ENCODE measurements at regions not wholly inside any gene's neighbourhood (a gene's known extent, or its start where the extent isn't known, plus 50 kb on each side); places are given as distances from the start of the nearest gene placed in this dataset.
"Not testable (repeated sequence)": the region's sequence is repeated elsewhere in the genome, so short reads cannot be mapped to it uniquely, and the experiment has no call there.

GRCh38 chr6:84344005-84344404 lies 116.6 kb upstream of the CEP162 start:
- no peaks in the 10 kb centered on the region for H3K27me3 ChIP-seq (ENCODE audit: control insufficient read depth, insufficient read depth, low read length)
- no peaks in the 10 kb centered on the region for H3K9me3 ChIP-seq (ENCODE audit: control insufficient read depth, low read depth, low read length)
- H3K27ac ChIP-seq (ENCODE audit: low read length), result no peak overlapping the region
- H3K4me1 ChIP-seq (ENCODE audit: control insufficient read depth, low read depth, low read length), result no peaks in the 10 kb centered on the region
- no peak overlapping the region for H3K4me3 ChIP-seq (ENCODE audit: low read length)
- H3K36me3 ChIP-seq (ENCODE audit: control insufficient read depth, low read depth, low read length), result no peaks in the 10 kb centered on the region
- H3K9ac ChIP-seq (ENCODE audit: low read length), result no peak overlapping the region

- H3K36me3 ChIP-seq (ENCODE audit: control insufficient read depth, low read depth, low read length), result no peaks in the 10 kb centered on the region
- no peak overlapping the region for H3K27ac ChIP-seq (ENCODE audit: low read length)
- H3K9me3 ChIP-seq (ENCODE audit: control insufficient read depth, low read depth, low read length), result no peaks in the 10 kb centered on the region
- H3K27me3 ChIP-seq (ENCODE audit: control insufficient read depth, insufficient read depth, low read length), result no peaks in the 10 kb centered on the region
- no peak overlapping the region for H3K4me3 ChIP-seq (ENCODE audit: low read length)
- no peak overlapping the region for H3K9ac ChIP-seq (ENCODE audit: low read length)
- H3K4me1 ChIP-seq (ENCODE audit: control insufficient read depth, low read depth, low read length), result no peaks in the 10 kb centered on the region
Measured at GRCh38 chr6:84340422-84340821, 113.0 kb upstream of the CEP162 start.

- H3K27me3 ChIP-seq (ENCODE audit: control insufficient read depth, insufficient read depth, low read length), result no peaks in the 10 kb centered on the region
- H3K4me3 ChIP-seq (ENCODE audit: low read length), result no peak overlapping the region
- no peak overlapping the region for H3K9ac ChIP-seq (ENCODE audit: low read length)
- peaks cover 7% of the 10 kb centered on the region for H3K4me1 ChIP-seq (ENCODE audit: control insufficient read depth, low read depth, low read length)
- H3K9me3 ChIP-seq (ENCODE audit: control insufficient read depth, low read depth, low read length), result no peaks in the 10 kb centered on the region
- no peaks in the 10 kb centered on the region for H3K36me3 ChIP-seq (ENCODE audit: control insufficient read depth, low read depth, low read length)
- no peak overlapping the region for H3K27ac ChIP-seq (ENCODE audit: low read length)
Measured at GRCh38 chr6:84333842-84334241, 106.4 kb upstream of the CEP162 start.

- no peaks in the 10 kb centered on the region for H3K27me3 ChIP-seq (ENCODE audit: control insufficient read depth, insufficient read depth, low read length)
- H3K27ac ChIP-seq (ENCODE audit: low read length), result no peak overlapping the region
- H3K36me3 ChIP-seq (ENCODE audit: control insufficient read depth, low read depth, low read length), result no peaks in the 10 kb centered on the region
- peaks cover 9% of the 10 kb centered on the region for H3K4me1 ChIP-seq (ENCODE audit: control insufficient read depth, low read depth, low read length)
- no peak overlapping the region for H3K9ac ChIP-seq (ENCODE audit: low read length)
- H3K9me3 ChIP-seq (ENCODE audit: control insufficient read depth, low read depth, low read length), result no peaks in the 10 kb centered on the region
- no peak overlapping the region for H3K4me3 ChIP-seq (ENCODE audit: low read length)
Measured at GRCh38 chr6:84332139-84333034, 104.9 kb upstream of the CEP162 start.

- no peak overlapping the region for H3K9ac ChIP-seq (ENCODE audit: low read length)
- H3K4me3 ChIP-seq (ENCODE audit: low read length), result no peak overlapping the region
- H3K36me3 ChIP-seq (ENCODE audit: control insufficient read depth, low read depth, low read length), result no peaks in the 10 kb centered on the region
- peaks cover 9% of the 10 kb centered on the region for H3K4me1 ChIP-seq (ENCODE audit: control insufficient read depth, low read depth, low read length)
- H3K9me3 ChIP-seq (ENCODE audit: control insufficient read depth, low read depth, low read length), result no peaks in the 10 kb centered on the region
- no peaks in the 10 kb centered on the region for H3K27me3 ChIP-seq (ENCODE audit: control insufficient read depth, insufficient read depth, low read length)
- H3K27ac ChIP-seq (ENCODE audit: low read length), result no peak overlapping the region
Measured at GRCh38 chr6:84330325-84330724, 102.9 kb upstream of the CEP162 start.

GRCh38 chr6:84329516-84329915 lies 102.1 kb upstream of the CEP162 start:
- H3K9ac ChIP-seq (ENCODE audit: low read length), result no peak overlapping the region
- no peaks in the 10 kb centered on the region for H3K27me3 ChIP-seq (ENCODE audit: control insufficient read depth, insufficient read depth, low read length)
- no peaks in the 10 kb centered on the region for H3K9me3 ChIP-seq (ENCODE audit: control insufficient read depth, low read depth, low read length)
- H3K4me1 ChIP-seq (ENCODE audit: control insufficient read depth, low read depth, low read length), result peaks cover 9% of the 10 kb centered on the region
- no peak overlapping the region for H3K4me3 ChIP-seq (ENCODE audit: low read length)
- H3K36me3 ChIP-seq (ENCODE audit: control insufficient read depth, low read depth, low read length), result no peaks in the 10 kb centered on the region
- no peak overlapping the region for H3K27ac ChIP-seq (ENCODE audit: low read length)

- no peaks in the 10 kb centered on the region for H3K9me3 ChIP-seq (ENCODE audit: control insufficient read depth, low read depth, low read length)
- H3K4me1 ChIP-seq (ENCODE audit: control insufficient read depth, low read depth, low read length), result peaks cover 9% of the 10 kb centered on the region
- no peaks in the 10 kb centered on the region for H3K36me3 ChIP-seq (ENCODE audit: control insufficient read depth, low read depth, low read length)
- no peak overlapping the region for H3K27ac ChIP-seq (ENCODE audit: low read length)
- H3K27me3 ChIP-seq (ENCODE audit: control insufficient read depth, insufficient read depth, low read length), result no peaks in the 10 kb centered on the region
- no peak overlapping the region for H3K9ac ChIP-seq (ENCODE audit: low read length)
- no peak overlapping the region for H3K4me3 ChIP-seq (ENCODE audit: low read length)
Measured at GRCh38 chr6:84329077-84329476, 101.6 kb upstream of the CEP162 start.

- Histone ChIP-seq H3K9ac (ENCODE audit: low read length) (no peak overlapping the region), H3K27ac (ENCODE audit: low read length) (no peak overlapping the region), H3K36me3 (ENCODE audit: control insufficient read depth, low read depth, low read length) (no peaks in the 10 kb centered on the region), H3K9me3 (ENCODE audit: control insufficient read depth, low read depth, low read length) (no peaks in the 10 kb centered on the region), H3K4me1 (ENCODE audit: control insufficient read depth, low read depth, low read length) (no peaks in the 10 kb centered on the region), H3K4me3 (ENCODE audit: low read length) (no peak overlapping the region), H3K27me3 (ENCODE audit: control insufficient read depth, insufficient read depth, low read length) (no peaks in the 10 kb centered on the region)
Measured at GRCh38 chr6:84317463-84317862, 90.0 kb upstream of the CEP162 start.

GRCh38 chr6:84314377-84314898 lies 87.0 kb upstream of the CEP162 start:
- no peak overlapping the region for H3K4me3 ChIP-seq (ENCODE audit: low read length)
- H3K27me3 ChIP-seq (ENCODE audit: control insufficient read depth, insufficient read depth, low read length), result no peaks in the 10 kb centered on the region
- no peaks in the 10 kb centered on the region for H3K9me3 ChIP-seq (ENCODE audit: control insufficient read depth, low read depth, low read length)
- no peaks in the 10 kb centered on the region for H3K36me3 ChIP-seq (ENCODE audit: control insufficient read depth, low read depth, low read length)
- H3K9ac ChIP-seq (ENCODE audit: low read length), result no peak overlapping the region
- H3K27ac ChIP-seq (ENCODE audit: low read length), result no peak overlapping the region
- no peaks in the 10 kb centered on the region for H3K4me1 ChIP-seq (ENCODE audit: control insufficient read depth, low read depth, low read length)

- Histone ChIP-seq H3K4me3 (ENCODE audit: low read length) (no peak overlapping the region), H3K27ac (ENCODE audit: low read length) (no peak overlapping the region), H3K36me3 (ENCODE audit: control insufficient read depth, low read depth, low read length) (no peaks in the 10 kb centered on the region), H3K9ac (ENCODE audit: low read length) (no peak overlapping the region), H3K9me3 (ENCODE audit: control insufficient read depth, low read depth, low read length) (no peaks in the 10 kb centered on the region), H3K27me3 (ENCODE audit: control insufficient read depth, insufficient read depth, low read length) (no peaks in the 10 kb centered on the region), H3K4me1 (ENCODE audit: control insufficient read depth, low read depth, low read length) (peaks cover 3% of the 10 kb centered on the region)
Measured at GRCh38 chr6:84309336-84309735, 81.9 kb upstream of the CEP162 start.

- Histone ChIP-seq H3K4me3 (ENCODE audit: low read length) (no peak overlapping the region), H3K27ac (ENCODE audit: low read length) (no peak overlapping the region), H3K9me3 (ENCODE audit: control insufficient read depth, low read depth, low read length) (no peaks in the 10 kb centered on the region), H3K9ac (ENCODE audit: low read length) (no peak overlapping the region), H3K36me3 (ENCODE audit: control insufficient read depth, low read depth, low read length) (no peaks in the 10 kb centered on the region), H3K27me3 (ENCODE audit: control insufficient read depth, insufficient read depth, low read length) (no peaks in the 10 kb centered on the region), H3K4me1 (ENCODE audit: control insufficient read depth, low read depth, low read length) (peaks cover 3% of the 10 kb centered on the region)
Measured at GRCh38 chr6:84304881-84305280, 77.4 kb upstream of the CEP162 start.

GRCh38 chr6:84291033-84291432 lies 63.6 kb upstream of the CEP162 start:
- not testable (repeated sequence) for H3K27me3 ChIP-seq (ENCODE audit: control insufficient read depth, insufficient read depth, low read length); H3K9me3 ChIP-seq (ENCODE audit: control insufficient read depth, low read depth, low read length); H3K27ac ChIP-seq (ENCODE audit: low read length); H3K4me3 ChIP-seq (ENCODE audit: low read length); H3K9ac ChIP-seq (ENCODE audit: low read length); H3K36me3 ChIP-seq (ENCODE audit: control insufficient read depth, low read depth, low read length); H3K4me1 ChIP-seq (ENCODE audit: control insufficient read depth, low read depth, low read length)

Measured in iPS-18a (cell line).